SK-N-SH (cell line): ENCODE measurements at regions not wholly inside any gene's neighbourhood (a gene's known extent, or its start where the extent isn't known, plus 50 kb on each side); places are given as distances from the start of the nearest gene placed in this dataset.

Experiments
- FOXJ3 ChIP-seq: sonication (generic); formaldehyde crosslinking; IDR thresholded peaks from 2 replicates; pipeline ENCODE4 v1.5.1; 2020; ENCODE audit warnings: mild to moderate bottlenecking, missing genetic modification reagents
- FOXM1 ChIP-seq: IDR thresholded peaks from 2 replicates; pipeline ENCODE4 v1.4.0; 2012; ENCODE audit warnings: low read depth, mild to moderate bottlenecking
- GABPA ChIP-seq: IDR thresholded peaks from 2 replicates; pipeline ENCODE4 v1.4.0; 2012; ENCODE audit warnings: low read depth, mild to moderate bottlenecking
- GATA2 ChIP-seq: sonication (generic); formaldehyde crosslinking; IDR thresholded peaks from 2 replicates; pipeline ENCODE4 v1.5.0; 2020; ENCODE audit warnings: mild to moderate bottlenecking, missing genetic modification reagents
- MEF2A ChIP-seq: IDR thresholded peaks from 2 replicates; pipeline ENCODE4 v1.4.0; 2012; ENCODE audit warnings: low read depth, borderline replicate concordance
- NFIC ChIP-seq: IDR thresholded peaks from 2 replicates; pipeline ENCODE4 v1.4.0; 2012; ENCODE audit warnings: borderline replicate concordance
- POLR2AphosphoS5 ChIP-seq: IDR thresholded peaks from 2 replicates; pipeline ENCODE4 v1.6.1; 2012; ENCODE audit warnings: low read depth, low read length
- RAD21 ChIP-seq: IDR thresholded peaks from 2 replicates; pipeline ENCODE4 v1.6.1; 2012; ENCODE audit warnings: mild to moderate bottlenecking, low read length
- RCOR1 ChIP-seq: fragments of 150-350 bp; IDR thresholded peaks from 2 replicates; pipeline ENCODE4 v1.6.1; 2017; ENCODE audit warnings: antibody characterized with exemption, low read length
- SIN3A ChIP-seq: IDR thresholded peaks from 2 replicates; pipeline ENCODE4 v1.6.1; 2012; ENCODE audit warnings: low read depth, mild to moderate bottlenecking, low read length, moderate library complexity, borderline replicate concordance
- SMC3 ChIP-seq: IDR thresholded peaks from 2 replicates; pipeline ENCODE4 v1.6.1; 2012; ENCODE audit warnings: low read depth, low read length, improper control_type of control experiment
- TAF1 ChIP-seq: IDR thresholded peaks from 2 replicates; pipeline ENCODE4 v1.6.1; 2012; ENCODE audit warnings: low read depth, mild to moderate bottlenecking, low read length, moderate library complexity, borderline replicate concordance
- TF ChIP-seq, protein P1 (sequence below): fragments of 200-600 bp; sonication (generic); IDR thresholded peaks from 2 replicates; pipeline ENCODE4 v1.6.1; 2017; ENCODE audit warnings: antibody characterized with exemption, mild to moderate bottlenecking, moderate library complexity
- TF ChIP-seq, protein P2 (sequence below): IDR thresholded peaks from 2 replicates; pipeline ENCODE4 v1.4.0; 2012; ENCODE audit warnings: low read depth

DNA sequence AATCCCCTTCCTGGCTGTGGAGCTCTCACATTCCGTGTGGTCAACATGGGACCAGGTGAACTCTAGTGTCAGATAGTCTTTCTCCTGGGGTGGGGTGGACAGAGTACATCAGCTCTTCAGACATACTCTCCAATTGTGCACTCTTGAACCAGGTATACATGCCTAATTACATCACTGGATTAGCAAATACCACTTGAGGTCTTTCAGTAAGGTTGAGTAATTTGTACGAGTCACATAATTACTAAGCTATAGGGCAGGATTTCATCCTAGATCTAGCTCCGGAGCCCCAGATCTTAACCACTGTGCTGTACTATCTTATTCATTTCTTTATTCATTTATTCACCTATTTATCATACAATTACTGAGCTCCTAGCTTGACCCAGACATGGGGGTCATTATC is 821.3 kb downstream of the TFAP2A start:
- TF ChIP-seq, protein P1, sequence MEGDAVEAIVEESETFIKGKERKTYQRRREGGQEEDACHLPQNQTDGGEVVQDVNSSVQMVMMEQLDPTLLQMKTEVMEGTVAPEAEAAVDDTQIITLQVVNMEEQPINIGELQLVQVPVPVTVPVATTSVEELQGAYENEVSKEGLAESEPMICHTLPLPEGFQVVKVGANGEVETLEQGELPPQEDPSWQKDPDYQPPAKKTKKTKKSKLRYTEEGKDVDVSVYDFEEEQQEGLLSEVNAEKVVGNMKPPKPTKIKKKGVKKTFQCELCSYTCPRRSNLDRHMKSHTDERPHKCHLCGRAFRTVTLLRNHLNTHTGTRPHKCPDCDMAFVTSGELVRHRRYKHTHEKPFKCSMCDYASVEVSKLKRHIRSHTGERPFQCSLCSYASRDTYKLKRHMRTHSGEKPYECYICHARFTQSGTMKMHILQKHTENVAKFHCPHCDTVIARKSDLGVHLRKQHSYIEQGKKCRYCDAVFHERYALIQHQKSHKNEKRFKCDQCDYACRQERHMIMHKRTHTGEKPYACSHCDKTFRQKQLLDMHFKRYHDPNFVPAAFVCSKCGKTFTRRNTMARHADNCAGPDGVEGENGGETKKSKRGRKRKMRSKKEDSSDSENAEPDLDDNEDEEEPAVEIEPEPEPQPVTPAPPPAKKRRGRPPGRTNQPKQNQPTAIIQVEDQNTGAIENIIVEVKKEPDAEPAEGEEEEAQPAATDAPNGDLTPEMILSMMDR = no peak
- TF ChIP-seq NFIC (no peak), RCOR1 (no peak), GABPA (no peak), MEF2A (no peak), GATA2 (CRISPR knock-in tag) (no peak), SIN3A (no peak), RAD21 (no peak), POLR2AphosphoS5 (no peak), SMC3 (no peak), FOXM1 (no peak), TAF1 (no peak), FOXJ3 (CRISPR knock-in tag) (no peak)
- TF ChIP-seq, protein P2, sequence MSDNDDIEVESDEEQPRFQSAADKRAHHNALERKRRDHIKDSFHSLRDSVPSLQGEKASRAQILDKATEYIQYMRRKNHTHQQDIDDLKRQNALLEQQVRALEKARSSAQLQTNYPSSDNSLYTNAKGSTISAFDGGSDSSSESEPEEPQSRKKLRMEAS = no peak
